Endothelial cell (in vitro differentiated cells): ENCODE measurements at regions not wholly inside any gene's neighbourhood (a gene's known extent, or its start where the extent isn't known, plus 50 kb on each side); places are given as distances from the start of the nearest gene placed in this dataset.

Experiments used
- DNase-seq: peaks from one replicate; pipeline ENCODE4 v3.0.0; 2021; ENCODE audit warnings: low spot score
- H3K27ac Mint-ChIP-seq: one replicate; pipeline ENCODE4 v1.8.0; 2021; ENCODE audit warnings: mixed read lengths, inconsistent platforms; ENCODE audit not compliant: unreplicated experiment
- H3K27me3 Mint-ChIP-seq: one replicate; pipeline ENCODE4 v1.8.0; 2021; ENCODE audit warnings: mild to moderate bottlenecking, moderate library complexity, mixed read lengths, inconsistent platforms; ENCODE audit not compliant: unreplicated experiment
- H3K36me3 Mint-ChIP-seq: one replicate; pipeline ENCODE4 v1.8.0; 2021; ENCODE audit warnings: mild to moderate bottlenecking, low read depth, mixed read lengths, inconsistent platforms; ENCODE audit not compliant: unreplicated experiment
- H3K4me1 Mint-ChIP-seq: one replicate; pipeline ENCODE4 v1.8.0; 2021; ENCODE audit warnings: mild to moderate bottlenecking, mixed read lengths, inconsistent platforms; ENCODE audit not compliant: unreplicated experiment
- H3K4me3 Mint-ChIP-seq: one replicate; pipeline ENCODE4 v1.8.0; 2021; ENCODE audit warnings: mild to moderate bottlenecking, mixed read lengths, inconsistent platforms; ENCODE audit not compliant: unreplicated experiment
- H3K9me3 Mint-ChIP-seq: one replicate; pipeline ENCODE4 v1.8.0; 2021; ENCODE audit warnings: mixed read lengths, inconsistent platforms; ENCODE audit not compliant: unreplicated experiment
- CTCF ChIP-seq: fragments of 200-600 bp; sonication (generic); IDR thresholded peaks from one replicate; pipeline ENCODE4 v1.5.0; 2021; ENCODE audit warnings: antibody characterized with exemption; ENCODE audit not compliant: unreplicated experiment

GRCh38 chr3:194270627-194271459, 80.3 kb downstream of the CPN2 start:
- no peak for TF ChIP-seq CTCF
- Mint-ChIP-seq H3K36me3 (peaks cover 5% of the 10 kb centered on the region), H3K4me3 (no peak overlapping the region), H3K9me3 (no peaks in the 10 kb centered on the region), H3K4me1 (peaks cover 40% of the 10 kb centered on the region), H3K27ac (no peak overlapping the region), H3K27me3 (peaks cover 16% of the 10 kb centered on the region)
- DNase-seq = no peak

DNA sequence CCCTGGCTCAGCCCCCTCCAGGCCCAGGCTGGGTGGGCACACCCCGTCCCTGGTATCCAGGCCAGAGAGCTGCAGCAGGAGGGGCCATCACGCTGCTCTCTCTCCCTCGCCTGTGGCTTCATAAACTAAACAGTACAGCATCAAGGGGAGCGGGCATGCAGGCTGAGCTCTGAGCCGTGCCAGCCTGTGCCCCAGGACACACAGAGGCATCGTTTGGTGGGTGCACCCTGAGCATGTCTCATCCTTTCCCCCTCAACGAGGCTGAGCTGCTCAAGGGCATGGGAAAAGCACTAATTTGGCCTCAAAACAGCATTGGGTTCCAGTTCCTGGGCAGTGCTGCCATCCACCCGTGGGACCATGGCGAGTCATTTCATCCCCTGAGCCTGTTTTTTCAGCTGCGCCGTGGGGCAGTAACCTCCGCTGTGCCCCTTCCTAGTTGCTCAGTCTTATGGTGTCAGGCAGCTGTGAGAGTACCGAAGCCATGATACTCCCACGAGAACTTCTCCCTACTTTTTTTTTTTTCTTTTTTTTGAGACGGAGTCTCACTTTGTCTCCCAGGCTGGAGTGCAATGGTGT, 79.6 kb downstream of the CPN2 start:
- Mint-ChIP-seq H3K9me3 (no peaks in the 10 kb centered on the region), H3K36me3 (peaks cover 5% of the 10 kb centered on the region), H3K27ac (no peak overlapping the region), H3K4me1 (peaks cover 40% of the 10 kb centered on the region), H3K4me3 (no peak overlapping the region), H3K27me3 (peaks cover 18% of the 10 kb centered on the region)
- no peak for TF ChIP-seq CTCF
- no peak for DNase-seq

- H3K36me3 Mint-ChIP-seq = peaks cover 5% of the 10 kb centered on the region
- TF ChIP-seq CTCF = no peak
- peaks cover 18% of the 10 kb centered on the region for H3K27me3 Mint-ChIP-seq
- H3K4me1 Mint-ChIP-seq = peaks cover 40% of the 10 kb centered on the region
- DNase-seq = no peak
- H3K9me3 Mint-ChIP-seq = no peaks in the 10 kb centered on the region
- H3K4me3 Mint-ChIP-seq = no peak overlapping the region
- no peak overlapping the region for H3K27ac Mint-ChIP-seq
Measured at GRCh38 chr3:194272221-194272620, 78.9 kb downstream of the CPN2 start.

- H3K4me1 Mint-ChIP-seq = peaks cover 35% of the 10 kb centered on the region
Measured at GRCh38 chr3:194272861-194273742, 78.0 kb downstream of the CPN2 start.

More at GRCh38 chr3:194272861-194273742, 78.0 kb downstream of the CPN2 start:
- no peak for TF ChIP-seq CTCF
- H3K27ac Mint-ChIP-seq = no peak overlapping the region
- H3K4me3 Mint-ChIP-seq = no peak overlapping the region
- DNase-seq = no peak
- H3K27me3 Mint-ChIP-seq = peaks cover 18% of the 10 kb centered on the region
- no peaks in the 10 kb centered on the region for H3K9me3 Mint-ChIP-seq
- peaks cover 5% of the 10 kb centered on the region for H3K36me3 Mint-ChIP-seq
